Fibroblast of peridontal ligament (primary cell): ENCODE measurements at regions not wholly inside any gene's neighbourhood (a gene's known extent, or its start where the extent isn't known, plus 50 kb on each side); places are given as distances from the start of the nearest gene placed in this dataset.
"Not testable (repeated sequence)": the region's sequence is repeated elsewhere in the genome, so short reads cannot be mapped to it uniquely, and the experiment has no call there.

Experiments
- DNase-seq: peaks from one replicate; pipeline ENCODE4 v3.0.0-alpha.2; 2010; ENCODE audit errors: extremely low read depth

GRCh38 chr5:85656050-85656449, 961.7 kb upstream of the COX7C start:
- DNase-seq, result no peak

DNA sequence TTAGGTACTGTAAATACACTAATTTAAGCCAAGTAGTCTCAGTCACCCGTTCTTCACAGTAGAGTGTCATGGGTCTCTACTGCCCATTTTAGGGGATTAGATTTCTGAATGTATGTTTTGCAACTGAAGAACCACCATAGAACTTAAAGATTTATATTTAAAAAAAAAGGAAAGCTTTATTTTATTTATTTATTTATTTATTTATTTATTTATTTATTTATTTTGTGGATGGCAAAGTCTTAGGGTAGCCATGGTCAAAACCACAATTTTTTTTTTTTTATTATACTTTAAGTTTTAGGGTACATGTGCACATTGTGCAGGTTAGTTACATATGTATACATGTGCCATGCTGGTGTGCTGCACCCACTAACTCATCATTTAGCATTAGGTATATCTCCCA, 960.4 kb upstream of the COX7C start:
- not testable (repeated sequence) for DNase-seq

- not testable (repeated sequence) for DNase-seq
These were observed 954.6 kb upstream of the COX7C start for GRCh38 chr5:85662969-85663707.

DNA sequence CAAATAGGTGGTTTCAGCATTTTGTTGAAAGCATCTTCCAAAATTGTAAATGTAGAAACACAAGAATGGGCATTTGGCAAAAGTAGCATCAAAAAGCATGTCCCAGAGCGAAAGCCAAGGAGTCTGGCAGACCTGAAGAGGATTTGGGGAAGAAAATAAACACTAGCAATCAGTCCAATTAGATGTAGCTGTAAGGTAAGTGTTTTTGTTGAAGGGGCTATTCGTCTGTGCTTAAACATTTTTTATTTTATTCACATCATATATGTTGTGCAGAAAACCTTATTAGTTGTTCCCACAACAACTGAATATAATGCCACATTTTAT, 954.1 kb upstream of the COX7C start:
- no peak for DNase-seq

DNA sequence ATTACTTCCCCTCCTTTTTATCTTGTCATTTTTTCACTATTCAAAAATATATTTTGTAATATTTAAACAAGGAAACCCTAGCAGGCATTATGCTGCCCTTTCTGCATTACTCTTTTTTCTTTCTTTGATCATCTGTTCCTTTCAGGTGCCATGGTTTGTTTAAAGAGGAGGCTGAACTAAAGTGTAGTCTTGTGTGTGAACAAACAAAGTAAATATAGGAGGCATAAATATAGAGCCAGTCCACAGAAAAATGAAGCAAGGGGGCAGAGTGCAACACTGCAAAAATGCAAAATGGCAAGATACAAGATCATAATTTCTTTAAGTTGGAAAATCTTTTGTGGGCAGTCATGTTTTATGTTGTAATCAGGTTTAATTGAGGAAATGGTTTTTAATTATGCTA, 947.3 kb upstream of the COX7C start:
- DNase-seq, result no peak

- no peak for DNase-seq
These were observed 946.3 kb upstream of the COX7C start for GRCh38 chr5:85671223-85671970.

GRCh38 chr5:85681871-85682270, 935.9 kb upstream of the COX7C start:
- DNase-seq, result no peak

- no peak for DNase-seq
These were observed 933.4 kb upstream of the COX7C start for GRCh38 chr5:85684351-85684750.

DNA sequence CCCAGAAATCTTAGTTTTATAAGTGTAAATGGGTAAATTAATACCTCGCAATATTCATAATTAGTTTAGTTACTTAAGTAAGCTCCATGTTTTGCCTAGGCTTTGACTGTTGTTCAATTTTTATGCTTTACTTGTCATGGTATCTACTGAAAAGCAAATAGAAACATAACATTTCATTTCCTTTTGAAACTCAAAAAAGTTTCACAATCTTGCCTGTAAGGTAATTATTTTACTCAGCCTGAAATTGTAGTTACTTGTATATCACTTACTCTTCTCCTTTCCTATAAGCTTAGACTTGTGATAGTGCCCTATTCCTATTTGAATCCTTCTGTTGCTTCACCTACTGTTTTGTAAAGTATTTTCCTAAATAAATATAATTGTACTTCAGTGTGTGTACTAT, 914.4 kb upstream of the COX7C start:
- no peak for DNase-seq

DNA sequence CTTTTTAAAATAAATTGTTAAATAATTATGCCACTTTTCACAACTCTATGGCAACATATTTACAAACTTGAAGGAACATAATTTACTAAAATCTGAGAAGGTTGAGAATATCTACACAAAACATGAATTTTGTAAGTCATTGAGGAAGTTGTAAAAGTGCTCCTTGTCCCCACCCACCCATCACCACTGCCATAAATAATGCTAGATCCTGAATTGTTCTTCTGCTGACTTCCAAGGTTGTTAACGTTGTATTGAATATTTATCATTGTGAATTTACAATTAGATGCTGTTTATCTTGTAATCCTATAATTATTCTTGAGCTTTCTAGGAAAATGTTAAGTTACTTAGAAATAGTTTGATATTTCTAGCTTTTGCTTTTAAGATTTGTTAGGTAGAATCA, 908.0 kb upstream of the COX7C start:
- no peak for DNase-seq

DNA sequence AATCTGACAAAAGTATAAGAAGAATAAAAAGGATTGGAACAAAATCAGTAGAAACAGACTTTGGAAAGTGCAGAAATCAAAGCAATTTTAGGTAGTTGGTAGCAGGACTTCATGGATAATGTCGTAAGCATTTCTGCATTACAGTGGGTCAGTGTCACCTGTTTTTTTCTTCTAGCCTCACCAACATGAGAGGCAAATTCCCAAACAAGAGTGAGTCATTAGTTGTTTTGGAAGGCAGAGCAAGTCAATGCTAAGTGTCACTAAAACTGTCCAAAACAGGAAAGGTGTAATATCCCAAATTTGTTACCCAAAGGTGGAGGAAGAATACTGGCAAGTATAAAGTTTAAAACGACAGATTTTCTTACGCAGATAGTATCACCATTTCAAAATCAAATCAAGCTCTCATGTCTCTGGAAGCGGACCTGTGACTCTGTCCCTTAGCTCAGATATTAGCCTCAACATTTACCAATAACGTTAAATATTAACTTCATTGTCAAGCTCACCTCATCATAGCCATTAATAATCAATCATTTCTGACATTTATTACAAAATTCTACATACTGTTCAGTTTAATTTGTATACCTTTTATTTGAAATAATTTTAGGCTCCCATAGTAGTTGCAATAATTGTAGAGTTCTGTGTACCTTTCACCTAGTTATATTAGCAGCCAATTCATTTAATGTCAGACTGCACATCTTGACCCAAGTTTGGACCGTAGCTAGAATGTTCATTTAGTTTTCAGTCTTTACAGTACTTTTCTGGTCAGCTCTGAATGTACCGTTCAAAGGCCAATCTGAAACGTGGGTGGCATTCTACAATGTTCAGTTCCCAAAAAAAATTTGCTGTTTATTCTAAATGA, 901.2 kb upstream of the COX7C start:
- no peak for DNase-seq

- DNase-seq, result no peak
These were observed 900.6 kb upstream of the COX7C start for GRCh38 chr5:85717203-85717563.

GRCh38 chr5:85732185-85732584, 885.6 kb upstream of the COX7C start:
- DNase-seq, result no peak

DNA sequence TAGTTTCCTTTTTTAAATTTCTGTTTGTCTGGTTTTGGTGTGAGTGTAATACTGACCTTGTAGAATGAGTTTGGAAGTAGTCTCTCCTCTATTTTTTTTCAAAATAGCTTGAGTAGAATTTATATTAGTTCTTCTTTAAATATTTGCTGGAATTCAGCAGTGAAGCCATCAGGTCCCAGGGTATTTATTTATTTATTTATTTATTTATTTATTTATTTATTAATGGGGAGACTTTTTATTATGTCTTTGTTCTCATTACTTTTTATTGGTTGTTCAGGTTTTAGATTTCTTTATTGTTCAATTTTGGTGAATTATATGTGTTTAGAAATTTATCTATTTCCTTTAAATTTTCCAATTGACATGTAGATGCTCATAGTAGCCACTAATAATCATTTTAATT, 875.8 kb upstream of the COX7C start:
- DNase-seq, result no peak

DNA sequence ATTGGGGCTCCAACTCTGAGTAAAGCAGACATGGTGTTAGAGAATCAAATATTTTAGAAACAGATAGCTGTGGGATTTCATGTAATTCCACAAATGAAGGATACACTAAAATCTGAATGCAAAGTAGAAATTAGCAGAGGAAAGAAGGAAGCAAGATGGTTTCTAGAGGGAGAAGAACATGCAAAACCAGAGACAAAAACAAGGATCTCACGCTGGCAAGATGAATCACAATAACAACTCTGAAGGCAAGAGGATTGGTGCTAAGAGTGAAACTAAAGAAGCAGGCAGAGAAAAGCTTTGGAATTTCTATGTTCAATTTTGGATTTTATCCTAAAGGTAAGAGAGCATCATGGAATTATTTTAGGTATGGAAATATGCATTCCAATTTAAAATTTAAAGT, 857.2 kb upstream of the COX7C start:
- no peak for DNase-seq

DNA sequence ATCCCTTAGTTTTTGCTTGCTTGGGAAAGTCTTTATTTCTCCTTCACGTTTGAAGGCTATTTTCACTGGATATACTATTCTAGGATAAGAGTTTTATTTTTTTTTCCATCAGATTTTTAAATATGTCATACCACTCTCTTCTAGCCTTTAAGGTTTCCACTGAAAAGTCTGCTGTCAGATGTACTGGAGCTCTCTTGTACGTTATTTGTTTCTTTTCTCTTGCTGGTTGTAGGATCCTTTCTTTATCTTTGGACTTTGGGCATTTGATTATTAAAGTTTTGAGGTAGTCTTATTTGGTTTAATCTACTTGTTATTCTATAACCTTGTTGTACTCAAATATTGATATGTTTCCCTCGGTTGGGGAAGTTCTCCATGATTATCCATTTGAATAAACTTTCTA, 848.4 kb upstream of the COX7C start:
- no peak for DNase-seq

DNA sequence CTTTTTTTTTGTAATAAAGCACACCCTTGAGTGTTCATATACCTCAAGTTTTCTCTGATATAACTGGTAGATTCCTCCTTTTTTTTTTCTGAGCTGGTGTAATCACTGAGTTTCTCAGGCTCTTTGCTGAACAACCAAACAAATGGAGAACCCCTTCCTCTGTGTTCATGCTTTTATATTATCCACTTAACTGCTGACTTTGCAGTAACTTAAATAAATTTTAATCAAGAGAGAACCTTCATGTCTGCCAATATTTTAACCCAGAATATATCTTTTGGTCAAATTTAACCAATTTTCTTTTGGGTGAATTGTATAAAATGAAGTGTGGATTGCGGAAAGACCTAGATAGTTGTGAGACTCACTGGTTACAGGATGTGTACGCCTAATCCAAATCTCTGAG, 833.0 kb upstream of the COX7C start:
- no peak for DNase-seq

DNA sequence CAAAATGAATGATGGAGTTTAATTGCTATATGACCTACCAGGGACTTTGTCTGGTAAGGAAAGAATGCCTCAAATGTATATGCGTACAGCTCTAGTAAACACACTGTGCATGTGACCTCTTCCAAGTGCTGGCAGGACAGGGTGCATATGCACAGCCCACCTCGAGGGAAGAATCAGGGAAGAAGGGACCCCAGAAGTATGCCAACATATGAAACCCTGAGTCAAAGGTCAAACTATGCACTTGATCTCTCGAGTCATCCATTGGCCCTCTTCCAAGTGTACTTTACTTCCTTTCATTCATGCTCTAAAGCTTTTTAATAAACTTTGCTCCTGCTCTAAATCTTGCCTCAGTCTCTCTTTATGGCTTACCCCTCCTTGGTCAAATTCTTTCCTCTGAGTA, 804.6 kb upstream of the COX7C start:
- no peak for DNase-seq

- no peak for DNase-seq
These were observed 803.1 kb upstream of the COX7C start for GRCh38 chr5:85814596-85814995.

GRCh38 chr5:85823462-85824426, 794.0 kb upstream of the COX7C start:
- DNase-seq, result no peak

GRCh38 chr5:85838781-85839180, 779.0 kb upstream of the COX7C start:
- no peak for DNase-seq

- DNase-seq, result no peak
These were observed 776.1 kb upstream of the COX7C start for GRCh38 chr5:85841653-85842052.
